Spleen (tissue), 3 donors: ENCODE measurements at regions not wholly inside any gene's neighbourhood (a gene's known extent, or its start where the extent isn't known, plus 50 kb on each side); places are given as distances from the start of the nearest gene placed in this dataset.

Source experiments
- POLR2A ChIP-seq, 3 donors: fragments of 450-650 bp; IDR thresholded peaks; one replicate each; pipeline ENCODE4 v1.5.1; 2017; ENCODE audit warnings: antibody characterized with exemption in 3 of 3, mild to moderate bottlenecking in 1 of 3
- POLR2AphosphoS5 ChIP-seq, 3 donors: sonication (generic); formaldehyde crosslinking; IDR thresholded peaks; one replicate each; pipeline ENCODE4 v1.5.1; 2017; ENCODE audit warnings: antibody characterized with exemption in 3 of 3

DNA sequence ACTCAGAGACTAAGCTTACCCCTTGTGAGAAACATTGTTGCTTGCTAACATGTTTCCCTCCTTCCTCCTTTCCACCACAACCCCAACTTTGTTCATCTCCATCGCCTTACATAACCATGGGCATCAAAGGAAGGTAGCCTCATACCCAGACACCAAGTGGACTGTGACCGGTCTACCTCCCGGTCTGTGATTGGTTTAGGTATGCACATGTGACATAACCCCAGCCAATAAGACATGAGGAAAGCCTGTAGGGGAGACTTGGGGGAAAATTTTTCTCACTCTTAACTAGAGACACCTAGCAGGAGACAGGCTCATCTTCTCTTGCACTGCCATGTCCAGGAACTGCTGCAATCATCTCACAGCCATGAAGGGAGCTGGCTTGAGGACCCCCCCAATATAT lies 120.7 kb downstream of the CDC7 start:
- TF ChIP-seq POLR2A (IDR thresholded peaks at IDR 0.05) (no peak), POLR2AphosphoS5 (IDR thresholded peaks at IDR 0.05) (no peak)
